Right ventricle myocardium superior (tissue), 1 donor: ENCODE measurements at regions not wholly inside any gene's neighbourhood (a gene's known extent, or its start where the extent isn't known, plus 50 kb on each side); places are given as distances from the start of the nearest gene placed in this dataset.
"Not testable (repeated sequence)": the region's sequence is repeated elsewhere in the genome, so short reads cannot be mapped to it uniquely, and the experiment has no call there.

ENCODE experiments used
- ATAC-seq: fragments of 200-7000 bp; cut with Tn5 transposase; one replicate; pipeline ENCODE4 v1.9.1; 2020; ENCODE audit warnings: mild to moderate bottlenecking; ENCODE audit not compliant: poor library complexity
- DNase-seq: peaks from one replicate; pipeline ENCODE4 v3.0.0-alpha.2; 2020
- intact Hi-C: fragments of 100-400 bp; cut with DNase I; formaldehyde crosslinking; loops from one replicate; pipeline ENCODE4 v1.11.2; 2022
- donor health status: DM: no; HTN: yes; CAD: no; lungs with severe emphysema.

- ATAC-seq, DNase-seq, intact Hi-C loops: not testable (repeated sequence)
Observed at GRCh38 chr16:16550824-16551223, 171.9 kb downstream of the NPIPA7 start.

DNA sequence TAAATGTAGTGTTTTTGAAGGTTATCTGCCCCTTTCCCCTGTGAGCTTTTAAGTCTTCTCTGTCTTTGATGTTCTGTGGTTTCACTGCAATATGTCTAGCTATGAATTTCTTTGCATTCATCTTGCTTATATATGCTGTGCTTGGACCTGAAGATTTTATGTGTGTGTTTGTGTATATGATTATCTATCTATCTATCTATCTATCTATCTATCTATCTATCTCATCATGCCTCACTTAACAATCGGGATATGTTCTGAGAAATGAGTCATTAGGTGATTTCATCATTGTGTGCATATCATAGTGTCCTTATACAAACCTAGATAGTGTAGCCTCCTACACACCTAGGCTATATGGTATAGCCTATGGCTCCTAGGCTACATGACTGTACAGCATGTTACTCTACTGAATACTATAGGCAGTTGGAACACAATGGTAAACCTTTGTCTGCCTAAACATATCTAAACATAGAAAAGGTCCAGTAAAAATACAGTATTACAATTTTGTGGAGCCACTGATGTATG is 173.9 kb downstream of the NPIPA7 start:
- DNase-seq, intact Hi-C loops, ATAC-seq: not testable (repeated sequence)

- DNase-seq, intact Hi-C loops, ATAC-seq: not testable (repeated sequence)
Observed at GRCh38 chr16:16559179-16559740, 180.3 kb downstream of the NPIPA7 start.

GRCh38 chr16:16561532-16561931 is 182.6 kb downstream of the NPIPA7 start:
- DNase-seq, ATAC-seq, intact Hi-C loops: not testable (repeated sequence)

- DNase-seq, ATAC-seq, intact Hi-C loops: not testable (repeated sequence)
Observed at GRCh38 chr16:16563962-16564361, 185.0 kb downstream of the NPIPA7 start.

- intact Hi-C loops, DNase-seq, ATAC-seq: not testable (repeated sequence)
Observed at GRCh38 chr16:16565326-16565725, 186.4 kb downstream of the NPIPA7 start.

DNA sequence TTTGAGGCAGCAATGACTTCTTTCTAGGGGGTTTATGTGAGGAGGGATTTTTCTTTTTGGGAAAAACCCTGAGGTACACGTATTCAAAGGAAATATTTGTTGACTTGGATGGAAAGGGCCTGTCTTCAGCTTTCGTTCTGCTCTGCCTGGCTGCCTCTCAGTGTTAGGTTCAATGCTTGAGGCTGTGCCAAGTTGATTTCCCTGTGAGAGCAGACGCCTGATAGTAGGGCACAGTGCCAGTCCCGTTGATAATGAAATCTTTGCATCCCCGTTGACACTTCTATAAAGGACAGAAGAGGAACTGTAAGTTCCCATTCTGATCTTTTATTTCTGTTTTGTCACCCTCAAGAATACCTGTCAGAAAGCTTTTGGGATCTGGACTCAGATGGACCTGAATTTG is 191.1 kb downstream of the NPIPA7 start:
- DNase-seq, intact Hi-C loops: not testable (repeated sequence)
- peak; percentile 59 for ATAC-seq

- ATAC-seq, intact Hi-C loops, DNase-seq: not testable (repeated sequence)
Observed at GRCh38 chr16:16570874-16571273, 191.9 kb downstream of the NPIPA7 start.

DNA sequence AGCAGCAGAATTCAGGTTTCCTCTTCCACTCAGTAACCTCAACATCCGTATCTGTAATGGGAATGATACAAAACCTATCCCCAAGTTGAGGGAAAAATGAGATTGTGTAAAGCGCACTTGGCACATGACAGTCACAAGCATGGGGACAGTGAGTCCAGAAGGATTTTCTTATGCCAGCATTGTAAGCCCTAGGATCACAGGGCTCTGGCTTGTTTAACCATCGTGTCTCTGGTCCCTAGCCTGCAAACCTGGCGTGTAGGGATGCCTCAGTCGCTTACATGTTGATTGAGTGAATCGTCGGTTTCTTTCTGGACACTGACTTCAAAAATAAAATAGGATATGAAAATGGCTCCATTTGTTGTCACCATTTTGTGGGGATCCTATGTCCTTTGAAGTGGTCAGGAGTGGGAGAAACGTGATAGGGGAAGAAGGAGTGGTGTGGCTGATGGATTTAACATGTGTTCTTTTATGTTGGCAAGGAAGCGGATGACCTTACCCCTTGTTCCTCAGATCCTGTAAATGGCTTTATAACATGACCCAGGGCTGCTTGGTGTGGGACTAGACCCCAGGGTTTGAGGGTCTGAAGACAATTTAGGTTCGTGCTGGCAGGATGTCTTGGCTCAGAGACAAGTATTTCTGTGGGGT is 193.3 kb downstream of the NPIPA7 start:
- DNase-seq, ATAC-seq, intact Hi-C loops: not testable (repeated sequence)

- ATAC-seq, DNase-seq, intact Hi-C loops: not testable (repeated sequence)
Observed at GRCh38 chr16:16577062-16577461, 198.1 kb downstream of the NPIPA7 start.

GRCh38 chr16:16578701-16579100 is 199.8 kb downstream of the NPIPA7 start:
- DNase-seq (no peak), ATAC-seq (no peak)
- intact Hi-C loops, result no loop called here

DNA sequence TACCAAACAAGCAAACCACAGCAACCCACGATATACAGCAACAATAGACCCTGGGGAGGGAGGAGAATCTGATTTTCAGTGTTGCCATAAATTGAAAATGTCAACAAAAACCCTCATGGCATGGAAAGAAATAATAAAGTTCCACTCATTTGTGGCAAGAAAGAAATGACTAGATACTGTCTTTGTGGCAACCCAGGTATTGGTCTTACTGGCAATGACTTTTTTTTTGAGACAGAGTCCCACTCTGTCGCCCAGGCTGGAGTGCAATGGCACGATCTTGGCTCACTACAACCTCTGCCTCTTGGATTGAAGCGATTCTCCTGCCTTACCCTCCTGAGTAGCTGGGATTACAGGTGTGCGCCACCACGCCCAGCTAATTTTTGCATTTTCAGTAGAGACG is 204.0 kb downstream of the NPIPA7 start:
- DNase-seq, intact Hi-C loops, ATAC-seq: not testable (repeated sequence)

- DNase-seq, ATAC-seq, intact Hi-C loops: not testable (repeated sequence)
Observed at GRCh38 chr16:16586073-16586651, 207.2 kb downstream of the NPIPA7 start.

DNA sequence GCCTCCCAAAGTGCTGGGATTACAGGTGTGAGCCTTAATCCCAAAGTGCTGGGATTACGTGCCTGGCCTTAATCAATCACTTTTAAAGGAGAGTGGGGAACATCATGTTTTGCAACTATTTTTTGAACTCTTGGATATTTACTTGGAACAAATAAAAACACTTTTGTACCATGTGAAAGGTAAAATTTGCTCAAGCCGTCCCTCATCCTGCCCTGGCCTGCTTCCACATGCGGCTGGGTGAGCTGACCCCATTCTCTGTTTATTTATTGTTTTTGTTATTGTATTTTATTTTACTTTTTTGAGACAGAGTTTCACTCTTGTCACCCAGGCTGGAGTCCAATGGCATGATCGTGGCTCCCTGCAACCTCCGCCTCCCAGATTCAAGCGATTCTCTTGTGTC is 208.0 kb downstream of the NPIPA7 start:
- ATAC-seq, intact Hi-C loops: not testable (repeated sequence)

GRCh38 chr16:16588436-16588835 is 209.5 kb downstream of the NPIPA7 start:
- intact Hi-C loops, ATAC-seq, DNase-seq: not testable (repeated sequence)

More for the DNA sequence above, 208.0 kb downstream of the NPIPA7 start:
- not testable (repeated sequence) for DNase-seq

DNA sequence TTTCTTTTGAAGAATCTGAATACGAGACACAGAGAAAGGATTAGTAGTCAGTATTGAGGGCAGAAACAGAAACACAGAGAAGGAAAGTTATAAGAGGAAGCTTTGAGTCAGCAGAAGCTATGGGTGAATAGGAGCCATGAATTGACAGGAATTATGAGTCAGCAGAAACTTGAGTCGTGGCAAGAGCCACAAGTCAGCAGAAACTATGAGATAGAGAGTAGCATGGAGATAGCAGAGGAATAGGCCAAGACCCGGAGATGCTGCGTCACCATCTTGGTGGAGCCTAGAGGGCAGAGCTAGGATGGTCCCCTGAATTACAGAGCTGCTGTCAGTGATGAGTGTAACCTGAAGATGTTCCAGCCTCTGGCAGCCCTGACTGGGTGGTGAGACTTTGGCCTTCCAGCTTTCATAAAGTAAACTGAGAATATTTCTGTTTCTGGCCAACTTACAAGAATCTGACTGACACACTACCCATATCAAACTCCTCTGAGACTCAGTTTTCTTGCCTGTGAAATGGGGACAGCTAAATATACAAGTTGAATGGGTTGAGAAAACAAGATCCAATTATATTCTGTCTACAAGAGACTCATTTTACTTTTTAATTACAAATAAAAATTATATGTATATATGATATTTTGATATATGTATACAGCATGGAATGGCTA is 211.8 kb downstream of the NPIPA7 start:
- ATAC-seq, DNase-seq, intact Hi-C loops: not testable (repeated sequence)

DNA sequence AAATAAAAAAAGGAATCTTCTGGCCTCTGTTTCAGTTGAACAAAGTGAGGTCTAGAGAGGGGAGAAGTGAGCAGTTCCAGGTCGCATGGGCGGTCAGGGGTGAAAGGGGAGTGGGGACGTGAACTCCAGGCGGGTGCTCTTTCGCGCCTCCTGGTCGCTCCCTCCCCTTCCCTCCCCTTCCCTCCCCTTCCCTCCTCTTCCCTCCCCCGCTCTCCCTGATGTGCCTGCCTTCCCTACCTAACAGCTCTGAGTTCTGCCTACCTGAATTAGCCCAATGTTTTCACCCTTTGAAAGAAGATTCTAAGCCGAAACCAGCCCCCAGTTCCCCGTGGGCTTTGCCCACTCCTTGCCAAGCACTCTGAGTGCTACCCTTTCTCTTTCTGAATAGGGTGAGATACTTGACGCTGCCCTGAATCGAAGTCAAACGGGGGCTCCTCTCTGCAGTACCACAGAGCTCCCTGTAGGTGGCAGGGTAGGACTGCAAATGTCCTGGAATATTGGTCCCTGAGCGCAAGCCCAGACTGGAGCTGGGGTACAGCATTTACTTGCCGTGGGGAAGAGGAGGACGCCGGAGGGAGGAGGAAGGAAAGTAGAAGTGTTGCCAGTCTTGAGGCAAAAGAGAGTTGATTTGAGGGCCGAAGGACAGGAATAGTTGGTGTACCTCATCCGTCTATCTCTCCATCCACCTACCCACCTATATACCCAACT is 214.4 kb downstream of the NPIPA7 start:
- DNase-seq, intact Hi-C loops: not testable (repeated sequence)
- ATAC-seq, result peak; percentile 91

GRCh38 chr16:16595029-16595718 is 216.2 kb downstream of the NPIPA7 start:
- ATAC-seq, DNase-seq, intact Hi-C loops: not testable (repeated sequence)
